GM12878 (cell line): ENCODE measurements at regions not wholly inside any gene's neighbourhood (a gene's known extent, or its start where the extent isn't known, plus 50 kb on each side); places are given as distances from the start of the nearest gene placed in this dataset.

Source experiments
- ATAC-seq: fragments of 200-7000 bp; cut with Tn5 transposase; 3 replicates; pipeline ENCODE4 v1.9.1; 2020; ENCODE audit warnings: mild to moderate bottlenecking, moderate library complexity
- BruUV-seq: library from RNA; stranded (reverse); fragments of 400-500 nt; replicated peaks from 2 replicates; lab custom pipeline; 2021; lab: Mats Ljungman, UMichigan
- CTCF ChIA-PET: fragments of 300-600 bp; sonication (Branson Sonifier 250); formaldehyde crosslinking; extraction: SDS; loops from one replicate; lab custom pipeline; 2021; ENCODE audit warnings: inconsistent platforms; lab: Yijun Ruan, JAX
- POLR2A ChIA-PET: fragments of 350-600 bp; formaldehyde crosslinking; extraction: SDS; loops from one replicate; lab custom pipeline; 2021; ENCODE audit warnings: inconsistent platforms; lab: Charles Lee
- RAD21 ChIA-PET: fragments of 300-600 bp; sonication (Branson Sonifier 250); formaldehyde crosslinking; loops from one replicate; lab custom pipeline; 2023; ENCODE audit warnings: antibody characterized with exemption; ENCODE audit not compliant: unreplicated experiment; lab: Charles Lee
- SMC1A ChIA-PET: fragments of 300-600 bp; sonication (Branson Sonifier 250); formaldehyde crosslinking; loops from one replicate; lab custom pipeline; 2023; ENCODE audit not compliant: unreplicated experiment, uncharacterized antibody; lab: Charles Lee
- DNase-seq: peaks from one replicate; pipeline ENCODE4 v3.0.0-alpha.2; 2011; ENCODE audit warnings: low read depth, low spot score
- FAIRE-seq: peaks from 3 replicates; lab custom pipeline; 2011; peaks lifted over from hg19 to GRCh38; lab: Jason Lieb, UNC
- H2AFZ ChIP-seq: 2 replicates; pipeline ENCODE4 v1.6.0; 2011; ENCODE audit warnings: low read depth, low read length, control low read depth; ENCODE audit not compliant: control insufficient read depth
- H3K27ac ChIP-seq: 2 replicates; pipeline ENCODE4 v1.5.1; 2011; ENCODE audit warnings: control low read depth; ENCODE audit not compliant: control insufficient read depth, insufficient read depth
- H3K27me3 ChIP-seq, 2 experiments: replicated peaks in 1 of 2; 2 replicates each; pipeline versions ENCODE4 v1.6.0 to v1.6.1; 2011; ENCODE audit warnings: low read length in 1 of 2; ENCODE audit not compliant: control insufficient read depth in 2 of 2, insufficient read depth in 2 of 2
- H3K36me3 ChIP-seq, 2 experiments: 2 replicates each; pipeline ENCODE4 v1.5.1; 2011; ENCODE audit warnings: low read length in 1 of 2; ENCODE audit not compliant: control insufficient read depth in 2 of 2, insufficient read depth in 2 of 2
- H3K4me1 ChIP-seq: 2 replicates; pipeline ENCODE4 v1.6.1; 2011; ENCODE audit warnings: mild to moderate bottlenecking, low read length, moderate library complexity, mixed read lengths; ENCODE audit not compliant: control insufficient read depth, insufficient read depth
- H3K4me2 ChIP-seq: 2 replicates; pipeline ENCODE4 v1.6.0; 2011; ENCODE audit warnings: control low read depth; ENCODE audit not compliant: control insufficient read depth, insufficient read depth
- H3K4me3 ChIP-seq: fragments of 200-600 bp; sonication (generic); 2 replicates; pipeline ENCODE4 v1.5.1; 2016
- H3K79me2 ChIP-seq: 2 replicates; pipeline ENCODE4 v1.6.0; 2011; ENCODE audit warnings: low read length; ENCODE audit not compliant: control insufficient read depth, insufficient read depth
- H3K9ac ChIP-seq: 2 replicates; pipeline ENCODE4 v1.8.0; 2011; ENCODE audit warnings: low read length, control low read depth, mixed read lengths; ENCODE audit not compliant: control insufficient read depth, insufficient read depth
- H3K9me3 ChIP-seq: replicated peaks from 3 replicates; pipeline ENCODE4 v1.5.1; 2011; ENCODE audit warnings: mild to moderate bottlenecking, low read length; ENCODE audit not compliant: control insufficient read depth, insufficient read depth
- H4K20me1 ChIP-seq: 2 replicates; pipeline ENCODE4 v1.6.0; 2011; ENCODE audit not compliant: control insufficient read depth, insufficient read depth
- CEBPB ChIP-seq, 2 experiments: fragments of 150-350 bp in 1 of 2; IDR thresholded peaks; 2 replicates each; pipeline ENCODE4 v1.6.1; 2012 to 2014; ENCODE audit warnings: low read depth in 2 of 2, low read length in 2 of 2, borderline replicate concordance in 1 of 2, inconsistent platforms in 1 of 2
- CHD1 ChIP-seq: IDR thresholded peaks from 2 replicates; pipeline ENCODE4 v1.6.1; 2012; ENCODE audit warnings: low read depth, low read length, improper control_type of control experiment
- E2F8 ChIP-seq: fragments of 450-650 bp; IDR thresholded peaks from 2 replicates; pipeline ENCODE4 v1.6.1; 2018; ENCODE audit warnings: mild to moderate bottlenecking, low read depth, moderate library complexity; ENCODE audit not compliant: partially characterized antibody
- EZH2 ChIP-seq: IDR thresholded peaks from 2 replicates; pipeline ENCODE4 v1.6.1; 2012; ENCODE audit warnings: low read depth, mild to moderate bottlenecking, control low read depth, inconsistent platforms, low read length, borderline replicate concordance; ENCODE audit not compliant: control insufficient read depth
- HCFC1 ChIP-seq: fragments of 150-350 bp; IDR thresholded peaks from 2 replicates; pipeline ENCODE4 v1.6.1; 2014; ENCODE audit warnings: low read length
- HDAC2 ChIP-seq: fragments of 200-600 bp; sonication (generic); IDR thresholded peaks from 2 replicates; pipeline ENCODE4 v1.6.1; 2017
- KDM1A ChIP-seq: fragments of 200-600 bp; sonication (generic); IDR thresholded peaks from 2 replicates; pipeline ENCODE4 v1.6.1; 2016; ENCODE audit warnings: borderline replicate concordance
- MTA2 ChIP-seq: fragments of 450-650 bp; IDR thresholded peaks from 2 replicates; pipeline ENCODE4 v1.6.1; 2016; ENCODE audit warnings: low read depth, mild to moderate bottlenecking, moderate library complexity
- MYB ChIP-seq: fragments of 150-350 bp; IDR thresholded peaks from 2 replicates; pipeline ENCODE4 v1.6.1; 2014; ENCODE audit warnings: mild to moderate bottlenecking, low read depth, low read length, borderline replicate concordance
- PKNOX1 ChIP-seq: fragments of 450-650 bp; IDR thresholded peaks from 2 replicates; pipeline ENCODE4 v1.6.1; 2016; ENCODE audit warnings: mild to moderate bottlenecking
- STAT1 ChIP-seq: fragments of 450-650 bp; conservative IDR thresholded peaks from 2 replicates; pipeline ENCODE4 v1.6.1; 2014; ENCODE audit warnings: antibody characterized with exemption, mild to moderate bottlenecking
- TCF12 ChIP-seq: IDR thresholded peaks from 2 replicates; pipeline ENCODE4 v1.6.1; 2011; ENCODE audit warnings: low read depth, mild to moderate bottlenecking, low read length
- TCF3 ChIP-seq: IDR thresholded peaks from 2 replicates; pipeline ENCODE4 v1.6.1; 2012; ENCODE audit warnings: low read depth, mild to moderate bottlenecking, low read length, borderline replicate concordance; ENCODE audit not compliant: insufficient read depth
- ZBTB11 ChIP-seq: fragments of 450-650 bp; formaldehyde crosslinking; IDR thresholded peaks from 2 replicates; pipeline ENCODE4 v1.5.0; 2022; ENCODE audit warnings: mild to moderate bottlenecking, missing genetic modification characterization
- ZNF207 ChIP-seq: fragments of 450-650 bp; IDR thresholded peaks from 2 replicates; pipeline ENCODE4 v1.6.1; 2014; ENCODE audit warnings: antibody characterized with exemption, mild to moderate bottlenecking, borderline replicate concordance
- ZNF384 ChIP-seq: IDR thresholded peaks from 2 replicates; pipeline ENCODE4 v1.6.1; 2012; ENCODE audit warnings: low read depth, mild to moderate bottlenecking, low read length, improper control_type of control experiment, borderline replicate concordance
- ZSCAN29 ChIP-seq: fragments of 450-650 bp; IDR thresholded peaks from 2 replicates; pipeline ENCODE4 v1.6.1; 2017; ENCODE audit warnings: mild to moderate bottlenecking, moderate library complexity
- WGBS: methylation state at CpG from one replicate; pipeline ENCODE4 v1.1.6; 2016; ENCODE audit warnings: low lambda C conversion rate; ENCODE audit not compliant: insufficient replicate concordance, insufficient coverage; ENCODE audit errors: missing lambda C conversion rate; 5-methylcytosine and 5-hydroxymethylcytosine counted together
- in situ Hi-C: fragments of 300-500 bp; cut with MboI; formaldehyde crosslinking; loops from 9 replicates; pipeline ENCODE4 v1.14.3; 2018; ENCODE audit warnings: mixed read lengths
- intact Hi-C: fragments of 100-400 bp; cut with micrococcal nuclease; formaldehyde crosslinking; loops from one replicate; pipeline ENCODE4 v1.14.2; 2022; ENCODE audit not compliant: unreplicated experiment

- Histone ChIP-seq H3K4me3 (no peak overlapping the region), H3K27me3 (no peaks in the 10 kb centered on the region), H2AFZ (no peak overlapping the region)
- no peak for ATAC-seq
- intact Hi-C loops = no loop called here
- no peak for TF ChIP-seq CEBPB (IDR thresholded peaks at IDR 0.05; ENCODE audit: borderline replicate concordance in 1 of 2, low read depth in 2 of 2, low read length in 2 of 2)
- TF ChIP-seq ZNF207 = no peak
- no peak for TF ChIP-seq TCF12
- no peak for TF ChIP-seq MYB
- TF ChIP-seq PKNOX1 = no peak
- no peak for TF ChIP-seq ZBTB11 (CRISPR knock-in tag)
- no peak for TF ChIP-seq CHD1
- TF ChIP-seq ZNF384 = no peak
- no peak for TF ChIP-seq EZH2
- no peak for TF ChIP-seq HDAC2
- no peak for TF ChIP-seq STAT1
- TF ChIP-seq E2F8 = no peak
- TF ChIP-seq ZSCAN29 = no peak
- no peak for TF ChIP-seq KDM1A
- TF ChIP-seq MTA2 = no peak
- TF ChIP-seq HCFC1 = no peak
- no peak for TF ChIP-seq TCF3
- TF ChIP-seq, all 136 proteins: peak for 0
- Histone ChIP-seq H3K4me2 (no peak overlapping the region), H3K79me2 (no peaks in the 10 kb centered on the region), H3K36me3 (no peaks in the 10 kb centered on the region), H4K20me1 (no peaks in the 10 kb centered on the region), H3K4me1 (no peaks in the 10 kb centered on the region), H3K27ac (no peak overlapping the region), H3K9ac (no peak overlapping the region), H3K9me3 (no peaks in the 10 kb centered on the region)
- ChIA-PET POLR2A (no interaction called here), CTCF (interaction anchor here (0.6 to 0.7 kb wide), 2 partner anchors 39 to 793 kb away, joined by 3 read pairs; no protein-coding TSS in a partner anchor), SMC1A (interaction anchor here (1.0 kb wide), 1 partner anchor 9 kb away, joined by 3 read pairs; no protein-coding TSS in a partner anchor), RAD21 (no interaction called here)
- FAIRE-seq = no peak
- 10% methylated on average over 3 of the region's 3 CpGs for WGBS
- DNase-seq = no peak
- BruUV-seq = no TSS peak
- in situ Hi-C loops = no loop called here
Measured at GRCh38 chr5:155625897-155626543, 612.5 kb downstream of the KIF4B start.
